ENCODE measurements at regions not wholly inside any gene's neighbourhood (a gene's known extent, or its start where the extent isn't known, plus 50 kb on each side); places are given as distances from the start of the nearest gene placed in this dataset.

- Histone ChIP-seq H3K27me3 (no peaks in the 10 kb centered on the region), H3K4me3 (no peak overlapping the region), H3K4me1 (peaks cover 0 to 10% (median 2%) of the 10 kb centered on the region in 4 donors), H3K36me3 (no peaks in the 10 kb centered on the region), H3K27ac (no peak overlapping the region), H3K9me3 (no peaks in the 10 kb centered on the region)
- ATAC-seq (ENCODE audit: low FRiP score in 2 of 2) (peak in 1 of 2 donors; percentile 88), DNase-seq (no peak)
- TF ChIP-seq POLR2AphosphoS5 (IDR thresholded peaks at IDR 0.05) = no peak
- no peak for TF ChIP-seq EP300 (IDR thresholded peaks at IDR 0.05)
- TF ChIP-seq POLR2A (IDR thresholded peaks at IDR 0.05) = no peak
- TF ChIP-seq, protein P1, sequence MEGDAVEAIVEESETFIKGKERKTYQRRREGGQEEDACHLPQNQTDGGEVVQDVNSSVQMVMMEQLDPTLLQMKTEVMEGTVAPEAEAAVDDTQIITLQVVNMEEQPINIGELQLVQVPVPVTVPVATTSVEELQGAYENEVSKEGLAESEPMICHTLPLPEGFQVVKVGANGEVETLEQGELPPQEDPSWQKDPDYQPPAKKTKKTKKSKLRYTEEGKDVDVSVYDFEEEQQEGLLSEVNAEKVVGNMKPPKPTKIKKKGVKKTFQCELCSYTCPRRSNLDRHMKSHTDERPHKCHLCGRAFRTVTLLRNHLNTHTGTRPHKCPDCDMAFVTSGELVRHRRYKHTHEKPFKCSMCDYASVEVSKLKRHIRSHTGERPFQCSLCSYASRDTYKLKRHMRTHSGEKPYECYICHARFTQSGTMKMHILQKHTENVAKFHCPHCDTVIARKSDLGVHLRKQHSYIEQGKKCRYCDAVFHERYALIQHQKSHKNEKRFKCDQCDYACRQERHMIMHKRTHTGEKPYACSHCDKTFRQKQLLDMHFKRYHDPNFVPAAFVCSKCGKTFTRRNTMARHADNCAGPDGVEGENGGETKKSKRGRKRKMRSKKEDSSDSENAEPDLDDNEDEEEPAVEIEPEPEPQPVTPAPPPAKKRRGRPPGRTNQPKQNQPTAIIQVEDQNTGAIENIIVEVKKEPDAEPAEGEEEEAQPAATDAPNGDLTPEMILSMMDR (IDR thresholded peaks at IDR 0.05) = no peak
- WGBS, 2 donors = 47% methylated on average over 9 of the region's 9 CpGs
These were observed 140.4 kb upstream of the AUTS2 start for GRCh38 chr7:69457595-69458504.

- Histone ChIP-seq H3K27ac (no peak overlapping the region), H3K4me1 (no peaks in the 10 kb centered on the region), H3K36me3 (no peaks in the 10 kb centered on the region), H3K27me3 (no peaks in the 10 kb centered on the region), H3K4me3 (no peak overlapping the region), H3K9me3 (peaks cover 0 to 7% (median 3%) of the 10 kb centered on the region in 4 donors)
- ATAC-seq (ENCODE audit: low FRiP score in 2 of 2) (no peak), DNase-seq (no peak)
- TF ChIP-seq POLR2A (IDR thresholded peaks at IDR 0.05) (no peak), POLR2AphosphoS5 (IDR thresholded peaks at IDR 0.05) (no peak), EP300 (IDR thresholded peaks at IDR 0.05) (no peak)
- TF ChIP-seq, protein P1 (IDR thresholded peaks at IDR 0.05) = no peak
- WGBS, 2 donors = 86 to 89% methylated on average over 3 of the region's 3 CpGs
These were observed 134.2 kb upstream of the AUTS2 start for GRCh38 chr7:69464035-69464434.

DNA sequence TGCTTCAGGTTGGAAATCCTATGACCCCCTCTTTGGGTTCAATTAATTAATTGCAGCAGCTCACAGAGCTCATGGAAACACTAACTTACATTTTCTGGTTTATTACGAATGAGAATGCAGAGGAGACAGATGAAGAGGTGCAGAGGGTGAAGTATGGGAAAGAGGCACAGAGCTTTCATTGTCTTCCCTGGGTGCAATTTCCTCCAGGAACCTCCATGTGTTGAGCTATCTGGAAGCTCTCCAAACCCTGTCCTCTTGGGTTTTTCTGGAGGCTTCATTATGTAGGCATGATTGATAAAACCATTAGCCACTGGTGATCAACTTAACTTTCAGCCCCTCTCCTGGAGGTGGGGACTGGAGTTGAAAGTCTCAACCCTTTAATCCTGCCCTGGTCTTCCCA, 133.0 kb upstream of the AUTS2 start:
- H3K27me3 ChIP-seq = no peaks in the 10 kb centered on the region
- no peak overlapping the region for H3K27ac ChIP-seq
- H3K4me3 ChIP-seq = no peak overlapping the region
- TF ChIP-seq POLR2A (IDR thresholded peaks at IDR 0.05) (no peak), POLR2AphosphoS5 (IDR thresholded peaks at IDR 0.05) (no peak), EP300 (IDR thresholded peaks at IDR 0.05) (no peak)
- TF ChIP-seq, protein P1 (IDR thresholded peaks at IDR 0.05) = no peak
- WGBS, 2 donors = 72 to 89% methylated on average over 1 of the region's 1 CpG
- H3K9me3 ChIP-seq = peaks cover 0 to 7% (median 3%) of the 10 kb centered on the region in 4 donors
- ATAC-seq (ENCODE audit: low FRiP score in 2 of 2) (no peak), DNase-seq (no peak)
- no peaks in the 10 kb centered on the region for H3K4me1 ChIP-seq
- no peaks in the 10 kb centered on the region for H3K36me3 ChIP-seq

- DNase-seq (peak in 1 of 2 donors; percentile 1), ATAC-seq (ENCODE audit: low FRiP score in 2 of 2) (no peak)
- H3K36me3 ChIP-seq = no peaks in the 10 kb centered on the region
- H3K27ac ChIP-seq = no peak overlapping the region
- peaks cover 0 to 7% (median 3%) of the 10 kb centered on the region in 4 donors for H3K9me3 ChIP-seq
- no peaks in the 10 kb centered on the region for H3K27me3 ChIP-seq
- no peak for TF ChIP-seq EP300 (IDR thresholded peaks at IDR 0.05)
- TF ChIP-seq, protein P1 (IDR thresholded peaks at IDR 0.05) = no peak
- TF ChIP-seq POLR2AphosphoS5 (IDR thresholded peaks at IDR 0.05) = no peak
- no peak for TF ChIP-seq POLR2A (IDR thresholded peaks at IDR 0.05)
- no peak overlapping the region for H3K4me3 ChIP-seq
- WGBS, 2 donors = 88 to 100% methylated on average over 1 of the region's 1 CpG
- no peaks in the 10 kb centered on the region for H3K4me1 ChIP-seq
These were observed 130.4 kb upstream of the AUTS2 start for GRCh38 chr7:69467826-69468225.
